HCT116 (cell line): ENCODE measurements at regions not wholly inside any gene's neighbourhood (a gene's known extent, or its start where the extent isn't known, plus 50 kb on each side); places are given as distances from the start of the nearest gene placed in this dataset.

Experiments used
- ATAC-seq: fragments of 200-7000 bp; cut with Tn5 transposase; 2 replicates; pipeline ENCODE4 v1.9.1; 2020; ENCODE audit warnings: mild to moderate bottlenecking, moderate library complexity
- BruUV-seq: library from RNA; stranded (reverse); fragments of 400-500 nt; replicated peaks from 2 replicates; lab custom pipeline; 2021; lab: Mats Ljungman, UMichigan
- CTCF ChIA-PET: fragments of 300-600 bp; sonication (Branson Sonifier 250); formaldehyde crosslinking; loops from one replicate; lab custom pipeline; 2021; ENCODE audit warnings: antibody characterized with exemption; lab: Charles Lee
- POLR2A ChIA-PET: fragments of 300-600, 350-600 bp; sonication (Branson Sonifier 250); formaldehyde crosslinking; loops from one replicate; lab custom pipeline; 2021; ENCODE audit warnings: antibody characterized with exemption; lab: Charles Lee
- RAD21 ChIA-PET, 2 experiments: fragments of 300-600 bp; sonication (Branson Sonifier 250); formaldehyde crosslinking; loops; one replicate each; lab custom pipeline; 2023; ENCODE audit warnings: low total read pairs in 2 of 2; ENCODE audit not compliant: uncharacterized antibody in 2 of 2, unreplicated experiment in 2 of 2, low non-redundant PET in 1 of 2; lab: Charles Lee
- DNase-seq: peaks from one replicate; pipeline ENCODE4 v3.0.0-alpha.2; 2010; ENCODE audit warnings: low read depth, low spot score
- H2AFZ ChIP-seq: fragments of 200-600 bp; shearing (Covaris generic), sonication (generic); 2 replicates; pipeline ENCODE4 v1.6.1; 2017; ENCODE audit warnings: low read depth, mixed run types, mixed read lengths, antibody characterized with exemption, low read length; ENCODE audit not compliant: poor library complexity, severe bottlenecking
- H3K27ac ChIP-seq: 2 replicates; pipeline ENCODE4 v1.5.1; 2012; ENCODE audit warnings: low read depth, low read length
- H3K27me3 ChIP-seq: fragments of 200-600 bp; sonication (generic); 2 replicates; pipeline ENCODE4 v1.6.1; 2016; ENCODE audit warnings: mixed run types, low read length, mixed read lengths; ENCODE audit not compliant: insufficient read depth
- H3K36me3 ChIP-seq, 2 experiments: fragments of 200-500 bp in 1 of 2; fragments of 200-600 bp in 1 of 2; sonication (Bioruptor generic) in 1 of 2; sonication (generic) in 1 of 2; 2 replicates each; pipeline versions ENCODE4 v1.5.1 to v1.6.1; 2014 to 2016; ENCODE audit warnings: low read length in 2 of 2, inconsistent platforms in 1 of 2, mixed read lengths in 1 of 2, mixed run types in 1 of 2; ENCODE audit not compliant: insufficient read depth in 2 of 2, control insufficient read depth in 1 of 2
- H3K4me1 ChIP-seq, 2 experiments: fragments of 200-600 bp in 1 of 2; sonication (generic) in 1 of 2; 2 replicates each; pipeline versions ENCODE4 v1.5.1 to v1.6.1; 2012 to 2017; ENCODE audit warnings: low read length in 2 of 2, inconsistent platforms in 1 of 2, mild to moderate bottlenecking in 1 of 2, mixed read lengths in 1 of 2, mixed run types in 1 of 2, moderate library complexity in 1 of 2; ENCODE audit not compliant: insufficient read depth in 2 of 2, control insufficient read depth in 1 of 2
- H3K4me2 ChIP-seq: fragments of 200-600 bp; sonication (generic); 2 replicates; pipeline ENCODE4 v1.6.1; 2017; ENCODE audit warnings: mixed run types, low read length, mixed read lengths
- H3K4me3 ChIP-seq, 2 experiments: fragments of 200-600 bp in 1 of 2; sonication (generic) in 1 of 2; replicated peaks in 1 of 2; 2 replicates each; pipeline ENCODE4 v1.5.1; 2011 to 2016; ENCODE audit warnings: low read length in 2 of 2, control low read depth in 1 of 2, low read depth in 1 of 2, mild to moderate bottlenecking in 1 of 2, mixed read lengths in 1 of 2, mixed run types in 1 of 2
- H3K79me2 ChIP-seq: fragments of 200-600 bp; sonication (generic); 2 replicates; pipeline ENCODE4 v1.6.1; 2017; ENCODE audit warnings: mild to moderate bottlenecking, mixed run types, low read length, moderate library complexity, mixed read lengths; ENCODE audit not compliant: insufficient read depth
- H3K9ac ChIP-seq: fragments of 200-600 bp; sonication (generic); 2 replicates; pipeline ENCODE4 v1.6.1; 2016; ENCODE audit warnings: low read length, mixed read lengths
- H3K9me2 ChIP-seq: fragments of 200-600 bp; sonication (generic), shearing (Covaris generic); 2 replicates; pipeline ENCODE4 v1.6.1; 2017; ENCODE audit warnings: mixed run types, mild to moderate bottlenecking, moderate library complexity; ENCODE audit not compliant: insufficient read depth
- H3K9me3 ChIP-seq, 2 experiments: fragments of 200-500 bp in 1 of 2; fragments of 200-600 bp in 1 of 2; sonication (Bioruptor generic) in 1 of 2; sonication (generic) in 1 of 2; 2 replicates each; pipeline ENCODE4 v1.6.1; 2014 to 2017; ENCODE audit warnings: low read length in 2 of 2, mixed read lengths in 2 of 2, inconsistent platforms in 1 of 2, low read depth in 1 of 2, mild to moderate bottlenecking in 1 of 2, mixed run types in 1 of 2, moderate library complexity in 1 of 2; ENCODE audit not compliant: control insufficient read depth in 1 of 2, insufficient read depth in 1 of 2
- H4K20me1 ChIP-seq: fragments of 200-600 bp; sonication (generic), shearing (Covaris generic); 2 replicates; pipeline ENCODE4 v1.6.1; 2017; ENCODE audit warnings: mixed run types, mild to moderate bottlenecking, moderate library complexity; ENCODE audit not compliant: insufficient read depth
- CBX3 ChIP-seq: IDR thresholded peaks from 2 replicates; pipeline ENCODE4 v1.6.1; 2012; ENCODE audit warnings: low read depth
- EGR1 ChIP-seq: IDR thresholded peaks from 2 replicates; pipeline ENCODE4 v1.6.1; 2012; ENCODE audit warnings: low read depth
- ELF1 ChIP-seq: IDR thresholded peaks from 2 replicates; pipeline ENCODE4 v1.6.1; 2012; ENCODE audit warnings: low read depth, borderline replicate concordance
- EZH2phosphoT487 ChIP-seq: fragments of 200-600 bp; IDR thresholded peaks from 2 replicates; pipeline ENCODE4 v1.6.1; 2018; ENCODE audit warnings: antibody characterized with exemption, borderline replicate concordance
- FOSL1 ChIP-seq: IDR thresholded peaks from 2 replicates; pipeline ENCODE4 v1.6.1; 2012; ENCODE audit warnings: low read depth
- JUND ChIP-seq: IDR thresholded peaks from 2 replicates; pipeline ENCODE4 v1.6.1; 2012
- POLR2A ChIP-seq: IDR thresholded peaks from 2 replicates; pipeline ENCODE4 v1.7.0; 2011; ENCODE audit warnings: borderline replicate concordance; ENCODE audit not compliant: insufficient read depth, insufficient read length; ENCODE audit errors: extremely low read depth
- RAD21 ChIP-seq: IDR thresholded peaks from 2 replicates; pipeline ENCODE4 v1.6.1; 2012; ENCODE audit warnings: low read depth, mild to moderate bottlenecking
- SIN3A ChIP-seq: IDR thresholded peaks from 2 replicates; pipeline ENCODE4 v1.6.1; 2012; ENCODE audit warnings: low read depth
- SP1 ChIP-seq: IDR thresholded peaks from 2 replicates; pipeline ENCODE4 v1.6.1; 2012; ENCODE audit warnings: low read depth
- SRF ChIP-seq: IDR thresholded peaks from 2 replicates; pipeline ENCODE4 v1.6.1; 2012; ENCODE audit warnings: low read depth
- YY1 ChIP-seq: IDR thresholded peaks from 2 replicates; pipeline ENCODE4 v1.6.1; 2011; ENCODE audit warnings: low read length, low read depth, moderate library complexity, mild to moderate bottlenecking; ENCODE audit not compliant: insufficient replicate concordance; ENCODE audit errors: extremely low read depth
- ZFX ChIP-seq: fragments of 450-650 bp; IDR thresholded peaks from 2 replicates; pipeline ENCODE4 v1.6.1; 2017
- intact Hi-C: fragments of 100-400 bp; cut with micrococcal nuclease; formaldehyde crosslinking; loops from 2 replicates; pipeline ENCODE4 v1.10.0; 2022
- TF ChIP-seq, protein P1 (sequence below): IDR thresholded peaks from 2 replicates; pipeline ENCODE4 v1.6.1; 2011; ENCODE audit warnings: mild to moderate bottlenecking, low read length, moderate library complexity; ENCODE audit not compliant: insufficient replicate concordance; ENCODE audit errors: extremely low read depth
- TF ChIP-seq, protein P2 (sequence below), 3 experiments: fragments of 200-600 bp in 1 of 3; sonication (generic) in 1 of 3; IDR thresholded peaks in 2 of 3; conservative IDR thresholded peaks in 1 of 3; 2 replicates each; pipeline ENCODE4 v1.5.1; 2012 to 2017; ENCODE audit warnings: low read depth in 2 of 3, low read length in 2 of 3, antibody characterized with exemption in 1 of 3, borderline replicate concordance in 1 of 3, control low read depth in 1 of 3, mild to moderate bottlenecking in 1 of 3, mixed read lengths in 1 of 3, mixed run types in 1 of 3, moderate library complexity in 1 of 3; ENCODE audit not compliant: insufficient read depth in 1 of 3
- TF ChIP-seq, protein P3 (sequence below): IDR thresholded peaks from 2 replicates; pipeline ENCODE4 v1.6.1; 2012; ENCODE audit warnings: low read depth
- TF ChIP-seq, protein P4 (sequence below): IDR thresholded peaks from 2 replicates; pipeline ENCODE4 v1.6.1; 2012

DNA sequence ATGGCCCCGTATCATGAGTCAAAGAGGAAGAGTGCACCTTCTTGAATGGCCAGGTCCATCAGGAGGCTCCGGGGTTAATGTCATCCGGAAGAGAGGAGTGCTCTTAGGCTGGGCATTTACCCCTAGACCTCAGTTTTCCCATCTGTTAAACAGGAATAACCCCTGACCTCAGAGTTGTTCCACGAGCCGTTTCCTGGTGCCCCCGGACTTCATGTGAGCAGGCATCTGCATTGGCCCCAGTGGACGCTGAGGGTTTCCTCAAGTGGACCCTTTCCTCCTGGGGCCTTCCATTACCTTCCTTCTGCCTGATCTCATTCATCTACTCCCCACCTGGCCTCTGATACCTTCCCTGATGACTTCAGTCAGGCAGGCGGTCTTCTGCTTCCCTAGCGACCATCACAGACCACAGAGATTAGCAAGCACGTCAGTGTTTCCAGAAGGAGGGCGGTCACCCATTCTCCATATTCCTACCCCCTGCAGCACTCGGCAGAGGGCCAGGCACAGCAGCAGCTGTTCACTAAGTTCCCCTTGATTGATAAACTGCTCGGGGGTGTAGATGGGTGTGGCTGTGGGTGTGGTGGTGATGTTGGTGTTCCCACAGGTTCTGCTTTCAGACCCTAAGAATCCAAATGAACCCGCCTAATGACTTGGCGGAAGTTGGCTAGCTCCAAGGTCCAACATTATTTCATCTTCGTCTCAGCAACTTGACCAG is 346.6 kb upstream of the TNRC6C start:
- H3K27me3 ChIP-seq = peaks cover 52% of the 10 kb centered on the region
- H3K79me2 ChIP-seq = no peaks in the 10 kb centered on the region
- no peaks in the 10 kb centered on the region for H3K9me2 ChIP-seq
- H3K4me2 ChIP-seq = no peak overlapping the region
- H3K36me3 ChIP-seq = no peaks in the 10 kb centered on the region
- ATAC-seq = no peak
- CTCF ChIA-PET = no interaction called here
- DNase-seq = no peak
- BruUV-seq = no TSS peak
- no peaks in the 10 kb centered on the region for H3K9me3 ChIP-seq
- RAD21 ChIA-PET = no interaction called here
- TF ChIP-seq, protein P1, sequence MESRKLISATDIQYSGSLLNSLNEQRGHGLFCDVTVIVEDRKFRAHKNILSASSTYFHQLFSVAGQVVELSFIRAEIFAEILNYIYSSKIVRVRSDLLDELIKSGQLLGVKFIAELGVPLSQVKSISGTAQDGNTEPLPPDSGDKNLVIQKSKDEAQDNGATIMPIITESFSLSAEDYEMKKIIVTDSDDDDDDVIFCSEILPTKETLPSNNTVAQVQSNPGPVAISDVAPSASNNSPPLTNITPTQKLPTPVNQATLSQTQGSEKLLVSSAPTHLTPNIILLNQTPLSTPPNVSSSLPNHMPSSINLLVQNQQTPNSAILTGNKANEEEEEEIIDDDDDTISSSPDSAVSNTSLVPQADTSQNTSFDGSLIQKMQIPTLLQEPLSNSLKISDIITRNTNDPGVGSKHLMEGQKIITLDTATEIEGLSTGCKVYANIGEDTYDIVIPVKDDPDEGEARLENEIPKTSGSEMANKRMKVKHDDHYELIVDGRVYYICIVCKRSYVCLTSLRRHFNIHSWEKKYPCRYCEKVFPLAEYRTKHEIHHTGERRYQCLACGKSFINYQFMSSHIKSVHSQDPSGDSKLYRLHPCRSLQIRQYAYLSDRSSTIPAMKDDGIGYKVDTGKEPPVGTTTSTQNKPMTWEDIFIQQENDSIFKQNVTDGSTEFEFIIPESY = no peak
- no peak for TF ChIP-seq EGR1
- TF ChIP-seq, protein P2, sequence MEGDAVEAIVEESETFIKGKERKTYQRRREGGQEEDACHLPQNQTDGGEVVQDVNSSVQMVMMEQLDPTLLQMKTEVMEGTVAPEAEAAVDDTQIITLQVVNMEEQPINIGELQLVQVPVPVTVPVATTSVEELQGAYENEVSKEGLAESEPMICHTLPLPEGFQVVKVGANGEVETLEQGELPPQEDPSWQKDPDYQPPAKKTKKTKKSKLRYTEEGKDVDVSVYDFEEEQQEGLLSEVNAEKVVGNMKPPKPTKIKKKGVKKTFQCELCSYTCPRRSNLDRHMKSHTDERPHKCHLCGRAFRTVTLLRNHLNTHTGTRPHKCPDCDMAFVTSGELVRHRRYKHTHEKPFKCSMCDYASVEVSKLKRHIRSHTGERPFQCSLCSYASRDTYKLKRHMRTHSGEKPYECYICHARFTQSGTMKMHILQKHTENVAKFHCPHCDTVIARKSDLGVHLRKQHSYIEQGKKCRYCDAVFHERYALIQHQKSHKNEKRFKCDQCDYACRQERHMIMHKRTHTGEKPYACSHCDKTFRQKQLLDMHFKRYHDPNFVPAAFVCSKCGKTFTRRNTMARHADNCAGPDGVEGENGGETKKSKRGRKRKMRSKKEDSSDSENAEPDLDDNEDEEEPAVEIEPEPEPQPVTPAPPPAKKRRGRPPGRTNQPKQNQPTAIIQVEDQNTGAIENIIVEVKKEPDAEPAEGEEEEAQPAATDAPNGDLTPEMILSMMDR (IDR thresholded peaks at IDR 0.05 in 2 of 3, conservative IDR thresholded peaks at IDR 0.05 in 1 of 3; ENCODE audit: borderline replicate concordance in 1 of 3, insufficient read depth in 1 of 3, low read depth in 2 of 3, low read length in 2 of 3) = no peak
- TF ChIP-seq, protein P3, sequence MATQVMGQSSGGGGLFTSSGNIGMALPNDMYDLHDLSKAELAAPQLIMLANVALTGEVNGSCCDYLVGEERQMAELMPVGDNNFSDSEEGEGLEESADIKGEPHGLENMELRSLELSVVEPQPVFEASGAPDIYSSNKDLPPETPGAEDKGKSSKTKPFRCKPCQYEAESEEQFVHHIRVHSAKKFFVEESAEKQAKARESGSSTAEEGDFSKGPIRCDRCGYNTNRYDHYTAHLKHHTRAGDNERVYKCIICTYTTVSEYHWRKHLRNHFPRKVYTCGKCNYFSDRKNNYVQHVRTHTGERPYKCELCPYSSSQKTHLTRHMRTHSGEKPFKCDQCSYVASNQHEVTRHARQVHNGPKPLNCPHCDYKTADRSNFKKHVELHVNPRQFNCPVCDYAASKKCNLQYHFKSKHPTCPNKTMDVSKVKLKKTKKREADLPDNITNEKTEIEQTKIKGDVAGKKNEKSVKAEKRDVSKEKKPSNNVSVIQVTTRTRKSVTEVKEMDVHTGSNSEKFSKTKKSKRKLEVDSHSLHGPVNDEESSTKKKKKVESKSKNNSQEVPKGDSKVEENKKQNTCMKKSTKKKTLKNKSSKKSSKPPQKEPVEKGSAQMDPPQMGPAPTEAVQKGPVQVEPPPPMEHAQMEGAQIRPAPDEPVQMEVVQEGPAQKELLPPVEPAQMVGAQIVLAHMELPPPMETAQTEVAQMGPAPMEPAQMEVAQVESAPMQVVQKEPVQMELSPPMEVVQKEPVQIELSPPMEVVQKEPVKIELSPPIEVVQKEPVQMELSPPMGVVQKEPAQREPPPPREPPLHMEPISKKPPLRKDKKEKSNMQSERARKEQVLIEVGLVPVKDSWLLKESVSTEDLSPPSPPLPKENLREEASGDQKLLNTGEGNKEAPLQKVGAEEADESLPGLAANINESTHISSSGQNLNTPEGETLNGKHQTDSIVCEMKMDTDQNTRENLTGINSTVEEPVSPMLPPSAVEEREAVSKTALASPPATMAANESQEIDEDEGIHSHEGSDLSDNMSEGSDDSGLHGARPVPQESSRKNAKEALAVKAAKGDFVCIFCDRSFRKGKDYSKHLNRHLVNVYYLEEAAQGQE = no peak
- TF ChIP-seq JUND = no peak
- no peak for TF ChIP-seq POLR2A
- TF ChIP-seq CBX3 = no peak
- no peak for TF ChIP-seq EZH2phosphoT487
- TF ChIP-seq SIN3A = no peak
- TF ChIP-seq FOSL1 = no peak
- TF ChIP-seq SRF = no peak
- TF ChIP-seq YY1 = no peak
- TF ChIP-seq SP1 = no peak
- TF ChIP-seq, protein P4, sequence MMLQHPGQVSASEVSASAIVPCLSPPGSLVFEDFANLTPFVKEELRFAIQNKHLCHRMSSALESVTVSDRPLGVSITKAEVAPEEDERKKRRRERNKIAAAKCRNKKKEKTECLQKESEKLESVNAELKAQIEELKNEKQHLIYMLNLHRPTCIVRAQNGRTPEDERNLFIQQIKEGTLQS = no peak
- TF ChIP-seq ELF1 = no peak
- no peak for TF ChIP-seq ZFX
- TF ChIP-seq RAD21 = no peak
- POLR2A ChIA-PET = no interaction called here
- H2AFZ ChIP-seq = no peak overlapping the region
- no peak overlapping the region for H3K9ac ChIP-seq
- peaks cover 0 to 8% of the 10 kb centered on the region in 2 experiments; a peak in 2 of 4 replicates for H3K4me1 ChIP-seq
- no peak overlapping the region for H3K27ac ChIP-seq
- intact Hi-C loops = no loop called here
- H3K4me3 ChIP-seq = no peak overlapping the region
- H4K20me1 ChIP-seq = no peaks in the 10 kb centered on the region
